ENCODE measurements at regions not wholly inside any gene's neighbourhood (a gene's known extent, or its start where the extent isn't known, plus 50 kb on each side); places are given as distances from the start of the nearest gene placed in this dataset.

GRCh38 chr4:31768756-31769155 lies 1048.6 kb downstream of the PCDH7 start:
- TF ChIP-seq CTCF (IDR thresholded peaks at IDR 0.05) (no peak), POLR2AphosphoS5 (IDR thresholded peaks at IDR 0.05; ENCODE audit: low read depth, low read length) (no peak), SIN3A (IDR thresholded peaks at IDR 0.05; ENCODE audit: borderline replicate concordance, insufficient read depth, low read depth, low read length) (no peak)

Measured in Panc1 (cell line).